ENCODE measurements at regions not wholly inside any gene's neighbourhood (a gene's known extent, or its start where the extent isn't known, plus 50 kb on each side); places are given as distances from the start of the nearest gene placed in this dataset.

DNA sequence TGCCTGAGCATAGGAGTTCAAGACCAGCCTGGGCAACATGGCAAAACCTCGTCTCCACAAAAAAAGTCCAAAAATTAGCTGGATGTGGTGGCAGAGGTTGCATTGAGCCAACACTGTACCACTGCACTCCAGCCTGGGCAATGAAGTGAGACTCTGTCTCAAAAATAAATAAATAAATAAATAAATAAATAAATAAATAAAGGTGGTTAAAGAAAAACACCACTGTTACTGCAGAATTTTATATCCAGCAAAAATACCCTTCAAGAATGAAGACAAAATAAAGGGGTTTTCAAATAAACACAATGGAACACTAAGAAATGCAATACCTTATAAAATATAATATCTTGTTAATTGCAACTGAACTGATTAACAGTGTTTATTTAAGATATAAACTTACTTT is 150.2 kb upstream of the TBCA start:
- no peak for TF ChIP-seq POLR2A (IDR thresholded peaks at IDR 0.05)
- TF ChIP-seq, protein P1, sequence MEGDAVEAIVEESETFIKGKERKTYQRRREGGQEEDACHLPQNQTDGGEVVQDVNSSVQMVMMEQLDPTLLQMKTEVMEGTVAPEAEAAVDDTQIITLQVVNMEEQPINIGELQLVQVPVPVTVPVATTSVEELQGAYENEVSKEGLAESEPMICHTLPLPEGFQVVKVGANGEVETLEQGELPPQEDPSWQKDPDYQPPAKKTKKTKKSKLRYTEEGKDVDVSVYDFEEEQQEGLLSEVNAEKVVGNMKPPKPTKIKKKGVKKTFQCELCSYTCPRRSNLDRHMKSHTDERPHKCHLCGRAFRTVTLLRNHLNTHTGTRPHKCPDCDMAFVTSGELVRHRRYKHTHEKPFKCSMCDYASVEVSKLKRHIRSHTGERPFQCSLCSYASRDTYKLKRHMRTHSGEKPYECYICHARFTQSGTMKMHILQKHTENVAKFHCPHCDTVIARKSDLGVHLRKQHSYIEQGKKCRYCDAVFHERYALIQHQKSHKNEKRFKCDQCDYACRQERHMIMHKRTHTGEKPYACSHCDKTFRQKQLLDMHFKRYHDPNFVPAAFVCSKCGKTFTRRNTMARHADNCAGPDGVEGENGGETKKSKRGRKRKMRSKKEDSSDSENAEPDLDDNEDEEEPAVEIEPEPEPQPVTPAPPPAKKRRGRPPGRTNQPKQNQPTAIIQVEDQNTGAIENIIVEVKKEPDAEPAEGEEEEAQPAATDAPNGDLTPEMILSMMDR (IDR thresholded peaks at IDR 0.05) = no peak
- no peak for TF ChIP-seq POLR2AphosphoS5 (IDR thresholded peaks at IDR 0.05; ENCODE audit: insufficient read depth in 1 of 2, low read depth in 1 of 2)

Data from vagina (tissue), 2 donors.